GM13977 (cell line): ENCODE measurements at regions not wholly inside any gene's neighbourhood (a gene's known extent, or its start where the extent isn't known, plus 50 kb on each side); places are given as distances from the start of the nearest gene placed in this dataset.

Experiments
- DNase-seq: peaks from one replicate; pipeline ENCODE4 v3.0.0; 2012; ENCODE audit warnings: low spot score
- CTCF ChIP-seq: IDR thresholded peaks from 2 replicates; pipeline ENCODE4 v1.5.1; 2012; ENCODE audit warnings: mild to moderate bottlenecking, control low read depth; ENCODE audit not compliant: insufficient read depth; ENCODE audit errors: extremely low read depth, missing control alignments
- in situ Hi-C: fragments of 300-500 bp; cut with MboI; formaldehyde crosslinking; loops from one replicate; pipeline ENCODE4 v1.12.0; 2022; ENCODE audit warnings: low sequenced_read_pairs, low pct_unique_long_range_greater_than_20kb, mixed read lengths, inconsistent platforms; ENCODE audit not compliant: unreplicated experiment

- in situ Hi-C loops = no loop called here
- TF ChIP-seq CTCF = no peak
- no peak for DNase-seq
Observed at GRCh38 chr22:48606684-48607307, 1220.9 kb downstream of the BRD1 start.

- in situ Hi-C loops = no loop called here
- no peak for DNase-seq
Observed at GRCh38 chr22:48605856-48606481, 1221.7 kb downstream of the BRD1 start.

GRCh38 chr22:48605125-48605524, 1222.5 kb downstream of the BRD1 start:
- DNase-seq = no peak
- in situ Hi-C loops = no loop called here
- no peak for TF ChIP-seq CTCF

More at GRCh38 chr22:48605856-48606481, 1221.7 kb downstream of the BRD1 start:
- TF ChIP-seq CTCF = no peak

- in situ Hi-C loops = no loop called here
Observed at GRCh38 chr22:48603621-48604320, 1223.9 kb downstream of the BRD1 start.

GRCh38 chr22:48602805-48603518, 1224.7 kb downstream of the BRD1 start:
- no peak for DNase-seq
- TF ChIP-seq CTCF = no peak
- in situ Hi-C loops = no loop called here

More at GRCh38 chr22:48603621-48604320, 1223.9 kb downstream of the BRD1 start:
- no peak for TF ChIP-seq CTCF
- DNase-seq = no peak

GRCh38 chr22:48600681-48601080, 1227.0 kb downstream of the BRD1 start:
- DNase-seq = no peak
- TF ChIP-seq CTCF = no peak
- in situ Hi-C loops = no loop called here
